SK-N-SH (cell line): ENCODE measurements at regions not wholly inside any gene's neighbourhood (a gene's known extent, or its start where the extent isn't known, plus 50 kb on each side); places are given as distances from the start of the nearest gene placed in this dataset.

ENCODE experiments used
- ELF1 ChIP-seq: IDR thresholded peaks from 2 replicates; pipeline ENCODE4 v1.4.0; 2012
- EP300 ChIP-seq, 2 experiments: IDR thresholded peaks; 2 replicates each; pipeline versions ENCODE4 v1.4.0 to v1.6.1; 2012; ENCODE audit warnings: borderline replicate concordance in 1 of 2, low read depth in 1 of 2, low read length in 1 of 2
- EZH2phosphoT487 ChIP-seq: fragments of 200-600 bp; sonication (generic); IDR thresholded peaks from 2 replicates; pipeline ENCODE4 v1.6.1; 2017; ENCODE audit warnings: low read depth, mixed run types, mild to moderate bottlenecking, antibody characterized with exemption, moderate library complexity, borderline replicate concordance
- GABPA ChIP-seq: IDR thresholded peaks from 2 replicates; pipeline ENCODE4 v1.4.0; 2012; ENCODE audit warnings: low read depth, mild to moderate bottlenecking
- MAX ChIP-seq: IDR thresholded peaks from 2 replicates; pipeline ENCODE4 v1.4.0; 2012; ENCODE audit warnings: low read depth
- MXI1 ChIP-seq: IDR thresholded peaks from 2 replicates; pipeline ENCODE4 v1.6.1; 2012; ENCODE audit warnings: mild to moderate bottlenecking, low read depth, low read length, improper control_type of control experiment
- NFIC ChIP-seq: IDR thresholded peaks from 2 replicates; pipeline ENCODE4 v1.4.0; 2012; ENCODE audit warnings: borderline replicate concordance
- POLR2AphosphoS5 ChIP-seq: IDR thresholded peaks from 2 replicates; pipeline ENCODE4 v1.6.1; 2012; ENCODE audit warnings: low read depth, low read length
- RAD21 ChIP-seq: IDR thresholded peaks from 2 replicates; pipeline ENCODE4 v1.6.1; 2012; ENCODE audit warnings: mild to moderate bottlenecking, low read length
- SIN3A ChIP-seq: IDR thresholded peaks from 2 replicates; pipeline ENCODE4 v1.6.1; 2012; ENCODE audit warnings: low read depth, mild to moderate bottlenecking, low read length, moderate library complexity, borderline replicate concordance
- USF1 ChIP-seq: IDR thresholded peaks from 2 replicates; pipeline ENCODE4 v1.4.0; 2012; ENCODE audit warnings: low read depth, borderline replicate concordance
- TF ChIP-seq, protein P1 (sequence below): fragments of 200-600 bp; sonication (generic); IDR thresholded peaks from 2 replicates; pipeline ENCODE4 v1.6.1; 2017; ENCODE audit warnings: antibody characterized with exemption, mild to moderate bottlenecking, moderate library complexity
- TF ChIP-seq, protein P2 (sequence below): fragments of 150-350 bp; IDR thresholded peaks from 2 replicates; pipeline ENCODE4 v1.6.1; 2017; ENCODE audit warnings: antibody characterized with exemption, low read length, low read depth, borderline replicate concordance

DNA sequence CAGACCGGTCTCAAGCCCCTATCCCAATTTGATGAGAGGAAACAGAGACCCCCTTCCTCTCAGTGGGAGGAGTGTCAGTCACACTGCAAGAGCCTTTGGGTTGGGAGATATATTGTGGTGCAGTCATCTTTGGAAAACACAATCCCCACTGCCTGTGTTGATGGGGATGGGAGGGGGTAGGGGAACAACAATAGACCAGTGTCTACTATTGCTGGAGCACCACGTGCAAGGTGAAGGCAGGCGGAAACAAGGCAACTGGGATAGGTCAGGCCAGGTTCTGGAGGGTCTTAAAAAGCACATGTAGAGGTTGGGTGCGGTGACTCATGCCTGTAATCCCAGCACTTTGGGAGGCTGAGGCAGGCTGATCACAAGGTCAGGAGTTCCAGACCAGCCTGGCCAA lies 127.9 kb downstream of the ZFP36L2 start:
- TF ChIP-seq NFIC (no peak), POLR2AphosphoS5 (no peak), EZH2phosphoT487 (no peak), RAD21 (no peak), GABPA (no peak), ELF1 (no peak), EP300 (IDR thresholded peaks at IDR 0.05; ENCODE audit: borderline replicate concordance in 1 of 2, low read depth in 1 of 2, low read length in 1 of 2) (no peak), SIN3A (no peak), MAX (no peak), MXI1 (no peak), USF1 (no peak)
- TF ChIP-seq, protein P1, sequence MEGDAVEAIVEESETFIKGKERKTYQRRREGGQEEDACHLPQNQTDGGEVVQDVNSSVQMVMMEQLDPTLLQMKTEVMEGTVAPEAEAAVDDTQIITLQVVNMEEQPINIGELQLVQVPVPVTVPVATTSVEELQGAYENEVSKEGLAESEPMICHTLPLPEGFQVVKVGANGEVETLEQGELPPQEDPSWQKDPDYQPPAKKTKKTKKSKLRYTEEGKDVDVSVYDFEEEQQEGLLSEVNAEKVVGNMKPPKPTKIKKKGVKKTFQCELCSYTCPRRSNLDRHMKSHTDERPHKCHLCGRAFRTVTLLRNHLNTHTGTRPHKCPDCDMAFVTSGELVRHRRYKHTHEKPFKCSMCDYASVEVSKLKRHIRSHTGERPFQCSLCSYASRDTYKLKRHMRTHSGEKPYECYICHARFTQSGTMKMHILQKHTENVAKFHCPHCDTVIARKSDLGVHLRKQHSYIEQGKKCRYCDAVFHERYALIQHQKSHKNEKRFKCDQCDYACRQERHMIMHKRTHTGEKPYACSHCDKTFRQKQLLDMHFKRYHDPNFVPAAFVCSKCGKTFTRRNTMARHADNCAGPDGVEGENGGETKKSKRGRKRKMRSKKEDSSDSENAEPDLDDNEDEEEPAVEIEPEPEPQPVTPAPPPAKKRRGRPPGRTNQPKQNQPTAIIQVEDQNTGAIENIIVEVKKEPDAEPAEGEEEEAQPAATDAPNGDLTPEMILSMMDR, result no peak
- TF ChIP-seq, protein P2, sequence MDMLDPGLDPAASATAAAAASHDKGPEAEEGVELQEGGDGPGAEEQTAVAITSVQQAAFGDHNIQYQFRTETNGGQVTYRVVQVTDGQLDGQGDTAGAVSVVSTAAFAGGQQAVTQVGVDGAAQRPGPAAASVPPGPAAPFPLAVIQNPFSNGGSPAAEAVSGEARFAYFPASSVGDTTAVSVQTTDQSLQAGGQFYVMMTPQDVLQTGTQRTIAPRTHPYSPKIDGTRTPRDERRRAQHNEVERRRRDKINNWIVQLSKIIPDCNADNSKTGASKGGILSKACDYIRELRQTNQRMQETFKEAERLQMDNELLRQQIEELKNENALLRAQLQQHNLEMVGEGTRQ, result no peak
